ENCODE measurements at regions not wholly inside any gene's neighbourhood (a gene's known extent, or its start where the extent isn't known, plus 50 kb on each side); places are given as distances from the start of the nearest gene placed in this dataset.
"Not testable (repeated sequence)": the region's sequence is repeated elsewhere in the genome, so short reads cannot be mapped to it uniquely, and the experiment has no call there.

DNA sequence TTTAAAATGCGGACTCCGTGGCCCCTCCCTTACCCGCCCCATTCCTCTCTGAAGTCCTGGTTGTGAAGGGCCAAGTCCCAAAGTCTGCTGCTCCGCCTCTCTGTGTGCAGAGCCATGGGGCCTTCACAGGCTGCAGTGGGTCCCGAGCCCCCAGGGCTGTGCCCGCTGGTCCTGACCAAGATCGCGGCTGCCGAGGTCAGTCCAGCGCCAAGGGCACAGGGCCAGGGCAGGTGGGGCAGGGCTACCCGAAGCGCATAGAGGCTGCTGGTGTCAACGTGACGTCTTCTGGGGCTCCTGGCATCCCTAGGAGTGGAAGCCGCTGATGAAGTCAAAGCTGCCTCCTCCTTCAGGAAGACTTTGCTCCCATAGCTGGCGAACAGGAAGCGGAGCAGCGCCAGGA, 858.8 kb downstream of the TUBA3C start:
- not testable (repeated sequence) for DNase-seq

DNA sequence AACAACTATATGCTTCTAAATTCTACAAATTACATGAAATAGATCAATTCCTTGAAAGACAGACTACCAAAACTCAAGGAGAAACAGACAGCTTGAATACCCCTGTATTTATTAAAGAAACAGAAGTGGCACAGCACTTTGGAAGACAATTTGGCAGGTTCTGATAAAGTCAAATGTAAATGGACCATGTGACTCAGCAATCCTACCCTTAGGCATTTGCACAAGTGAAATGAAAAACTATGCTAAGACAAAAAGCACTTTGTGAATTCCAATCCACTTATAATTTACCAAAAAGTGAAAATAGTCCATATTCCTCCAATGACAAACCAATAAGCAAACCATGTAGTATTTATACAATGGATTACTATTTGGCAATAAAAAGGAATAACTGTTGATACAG, 862.0 kb downstream of the TUBA3C start:
- DNase-seq, result not testable (repeated sequence)

DNA sequence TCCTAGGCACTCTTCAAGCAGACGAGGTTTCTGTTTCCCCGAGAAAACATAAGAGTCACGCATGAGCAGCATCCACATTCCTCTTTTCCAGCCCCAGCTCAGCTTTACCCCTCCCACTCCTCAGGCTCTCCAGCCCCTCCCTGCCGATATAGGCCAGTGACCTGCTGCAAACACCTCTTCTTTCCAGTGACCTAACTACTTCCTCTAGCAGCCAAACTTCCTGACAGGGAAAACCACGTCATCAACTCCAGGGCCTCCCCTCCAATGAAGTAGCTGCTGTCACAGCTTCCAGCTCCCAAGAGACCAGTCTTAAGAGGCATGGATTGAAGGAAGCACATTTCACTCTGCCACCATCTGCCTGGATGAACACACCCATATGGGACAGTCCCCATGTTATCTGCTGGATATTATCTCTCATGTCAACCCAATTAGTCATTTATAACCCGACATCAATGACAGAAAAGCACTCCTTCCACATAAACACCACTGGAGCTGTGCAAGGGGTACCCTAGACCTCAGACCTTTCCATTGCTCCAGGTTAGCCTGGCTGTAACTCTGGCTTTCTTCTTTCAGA, 878.3 kb downstream of the TUBA3C start:
- DNase-seq, result not testable (repeated sequence)

DNA sequence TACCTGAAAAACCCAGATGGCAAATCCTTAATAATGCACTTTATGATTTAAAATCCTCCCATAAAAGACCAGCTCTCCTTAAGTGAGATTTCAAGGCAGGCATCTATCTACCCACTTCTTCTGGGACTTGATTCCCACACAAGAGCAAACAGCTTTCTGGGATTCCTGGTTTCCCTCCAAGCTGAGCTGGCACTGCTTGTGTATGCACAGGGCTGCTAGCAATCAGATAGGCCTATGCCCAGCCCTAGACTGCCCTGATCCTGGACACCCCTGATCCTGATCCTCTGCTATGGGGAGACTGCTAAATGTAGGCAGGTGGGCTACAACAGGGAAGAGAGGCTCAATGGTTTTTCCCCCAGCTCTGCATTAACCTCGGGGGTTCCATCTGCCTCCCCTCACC, 880.7 kb downstream of the TUBA3C start:
- DNase-seq, result not testable (repeated sequence)

DNA sequence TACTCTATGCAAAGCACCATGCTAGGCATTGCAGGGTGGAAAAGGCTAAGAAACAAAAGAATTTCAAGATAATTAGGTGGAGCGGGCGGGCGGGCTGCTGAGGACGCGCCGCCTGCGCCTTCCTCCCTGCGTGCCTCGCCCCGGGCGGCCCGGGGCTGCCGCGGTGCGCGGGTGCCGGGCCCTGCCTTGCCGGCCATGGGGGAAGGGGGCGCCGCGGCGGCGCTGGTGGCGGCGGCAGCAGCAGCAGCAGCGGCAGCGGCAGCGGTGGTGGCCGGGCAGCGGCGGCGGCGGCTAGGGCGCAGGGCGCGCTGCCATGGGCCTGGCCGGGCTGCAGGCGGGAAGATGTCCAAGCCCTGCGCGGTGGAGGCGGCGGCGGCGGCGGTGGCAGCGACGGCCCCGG, 884.3 kb downstream of the TUBA3C start:
- DNase-seq, result not testable (repeated sequence)

DNA sequence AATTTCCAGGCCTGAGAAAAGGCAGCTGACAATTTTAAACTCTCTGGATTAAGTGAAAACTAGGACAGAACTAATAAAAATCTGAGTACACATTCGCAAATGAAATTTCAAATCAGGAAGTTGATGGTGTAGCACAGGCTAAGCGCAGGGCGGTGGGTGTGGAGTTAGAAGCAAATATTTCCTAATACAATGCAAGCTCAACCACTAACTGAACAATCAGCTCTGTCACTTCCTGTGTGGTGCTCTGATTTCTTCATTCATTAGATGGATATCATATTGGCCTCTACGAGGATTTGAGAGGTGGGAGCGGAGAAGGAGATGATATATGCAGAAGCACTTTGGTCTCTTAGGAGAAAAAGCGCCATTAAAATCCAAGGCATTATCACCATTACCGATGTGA, 885.0 kb downstream of the TUBA3C start:
- not testable (repeated sequence) for DNase-seq

DNA sequence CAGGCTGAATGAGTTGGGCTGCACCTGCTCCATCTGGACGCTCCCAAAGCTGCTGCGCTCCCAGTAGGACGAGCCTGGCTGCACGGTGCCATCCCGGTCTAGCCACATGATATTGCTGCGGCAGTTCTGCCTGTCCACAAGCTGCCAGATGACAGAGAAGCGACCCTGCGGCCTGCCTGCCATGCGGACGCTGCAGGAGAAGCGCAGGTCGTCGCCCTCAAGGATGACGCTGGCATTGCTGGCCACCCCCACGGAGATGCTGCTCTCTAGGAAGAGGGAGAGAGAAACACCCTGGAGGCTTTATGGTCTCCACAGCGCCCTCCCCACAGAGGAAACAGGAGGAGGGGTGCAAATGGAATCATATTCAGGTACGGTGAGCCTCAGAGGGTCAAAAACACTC, 887.3 kb downstream of the TUBA3C start:
- DNase-seq, result not testable (repeated sequence)

DNA sequence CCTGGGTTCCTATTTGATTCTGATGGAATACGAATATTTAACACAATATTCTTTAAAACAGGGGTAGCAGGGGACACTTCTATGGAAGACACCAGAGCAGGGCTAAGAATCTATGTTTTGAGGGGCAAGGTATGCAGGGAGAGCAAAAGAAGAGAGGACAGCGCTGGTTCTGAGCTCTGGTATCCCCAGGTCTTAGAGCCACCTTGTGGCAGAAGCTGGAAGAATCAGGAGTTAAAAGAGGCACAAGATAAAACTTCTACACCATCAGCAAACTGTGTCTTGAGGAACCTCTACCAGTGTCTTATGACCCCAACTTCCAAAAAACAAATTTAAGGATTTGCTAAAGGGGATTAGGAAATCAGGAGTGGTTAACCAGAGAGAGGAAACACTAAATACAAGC, 894.8 kb downstream of the TUBA3C start:
- DNase-seq, result not testable (repeated sequence)

DNA sequence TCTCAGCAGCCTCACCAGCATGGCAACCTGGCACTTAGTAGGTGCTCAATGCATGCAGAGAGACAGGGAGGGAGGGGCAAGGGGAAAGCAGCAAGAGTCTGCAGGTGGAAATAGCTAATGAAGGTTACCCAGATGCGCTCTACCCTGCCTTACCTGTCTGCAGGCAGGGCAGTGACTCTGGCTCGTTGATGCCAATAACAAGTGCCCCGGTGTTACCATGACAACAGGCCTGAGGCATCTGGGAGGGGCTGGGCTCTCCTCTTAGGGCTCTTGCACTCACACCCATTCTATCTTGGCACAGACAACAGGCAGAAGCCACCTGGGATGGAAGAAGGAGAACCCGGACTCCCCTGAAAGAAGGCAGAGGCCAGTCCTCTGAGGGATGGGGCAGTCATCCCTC, 896.0 kb downstream of the TUBA3C start:
- not testable (repeated sequence) for DNase-seq

DNA sequence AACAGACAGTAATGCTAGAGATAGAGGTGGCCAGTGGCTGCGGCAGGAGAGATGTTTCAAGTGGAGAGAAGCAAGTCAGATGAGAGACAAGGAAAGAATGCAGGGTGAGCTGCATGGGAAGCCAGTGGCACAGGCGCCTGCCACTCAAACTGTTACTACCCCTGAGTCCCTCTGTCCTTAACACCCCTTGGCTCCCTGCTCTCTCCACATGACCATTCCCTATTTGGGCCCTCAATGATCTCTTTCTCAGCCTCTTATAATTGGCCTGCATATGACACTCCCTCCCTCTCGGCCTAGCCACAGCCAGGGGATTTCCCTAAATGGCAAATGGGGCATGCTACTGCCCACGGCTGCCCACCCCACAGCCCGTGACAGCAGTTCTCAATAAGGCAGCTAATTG, 897.6 kb downstream of the TUBA3C start:
- not testable (repeated sequence) for DNase-seq

DNA sequence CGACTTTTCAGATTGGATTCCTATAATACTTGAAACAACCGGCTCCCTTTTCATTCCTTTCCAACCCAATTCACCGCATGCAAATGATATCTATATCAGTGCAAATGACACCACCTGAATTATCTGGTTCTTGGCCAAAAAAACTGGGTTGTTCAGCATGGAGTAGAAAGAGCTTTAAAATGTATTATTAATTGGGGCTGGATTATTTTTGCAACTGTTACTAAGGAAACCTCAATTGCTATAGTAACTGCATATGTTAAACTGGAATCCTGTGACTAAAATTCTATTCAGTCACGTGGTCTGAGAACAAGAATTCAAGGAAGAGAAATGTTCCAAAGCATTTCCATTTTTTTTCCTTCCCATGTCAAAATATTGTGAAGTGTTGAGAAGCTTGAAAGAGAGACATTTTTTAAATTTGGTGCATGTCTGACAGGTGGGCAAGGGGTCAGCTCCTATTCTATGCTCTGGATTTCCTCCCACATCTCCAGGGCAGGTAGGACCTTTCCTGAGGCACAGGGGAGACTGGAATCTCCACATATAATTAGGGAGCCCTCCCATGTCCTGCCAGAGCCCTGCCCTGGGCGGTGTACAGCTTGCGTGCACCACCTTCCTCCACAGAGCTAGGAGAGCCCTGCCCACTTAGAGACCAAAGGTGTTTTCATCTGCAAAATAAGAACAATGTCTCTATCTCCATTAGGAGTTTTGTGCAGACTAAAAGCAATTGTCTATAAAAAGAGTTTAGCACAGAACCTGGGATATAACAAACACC, 899.6 kb downstream of the TUBA3C start:
- DNase-seq, result not testable (repeated sequence)

DNA sequence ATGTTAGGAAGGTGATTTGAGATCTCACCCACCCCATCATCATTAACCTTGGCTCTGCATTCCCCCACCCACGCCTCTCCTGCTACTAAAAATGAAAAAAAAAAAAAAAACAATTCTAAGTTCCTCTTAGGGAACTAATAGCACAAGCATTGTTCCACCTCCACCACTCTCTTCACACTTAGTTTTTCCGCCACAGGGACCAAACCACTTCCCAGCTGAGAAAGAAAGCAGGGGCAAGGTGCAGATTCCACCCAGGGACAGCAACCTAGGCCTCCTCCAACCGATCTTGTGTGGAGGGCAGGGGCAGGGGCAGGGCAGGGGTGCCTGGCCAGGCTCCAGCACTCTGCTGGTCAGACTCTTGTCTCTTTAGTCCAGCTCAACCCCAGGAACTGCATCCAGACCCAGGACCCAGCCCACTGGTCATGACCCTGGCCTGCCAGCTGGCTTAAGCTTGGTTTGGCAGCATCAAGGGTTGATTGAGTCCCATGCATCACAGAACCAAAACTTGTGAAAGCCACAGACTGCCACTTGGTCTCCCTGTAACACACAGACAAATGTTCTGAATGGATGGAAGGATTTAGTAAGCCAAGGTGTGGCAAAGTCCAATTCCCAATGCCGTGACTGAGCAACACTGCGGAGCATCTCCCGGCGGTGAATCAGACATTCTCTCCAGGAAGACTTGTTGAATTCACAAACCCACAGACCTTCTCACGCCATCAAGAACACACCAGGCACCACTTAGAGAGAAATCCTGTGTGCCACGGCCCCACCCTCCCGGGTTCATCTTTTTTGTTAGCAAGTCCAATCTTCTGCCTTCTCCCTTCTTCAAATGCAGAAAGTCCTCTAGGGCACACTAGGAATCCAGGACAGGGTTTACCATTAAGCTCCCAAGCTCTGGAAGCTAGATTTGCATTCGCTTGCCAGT, 900.5 kb downstream of the TUBA3C start:
- DNase-seq, result not testable (repeated sequence)

DNA sequence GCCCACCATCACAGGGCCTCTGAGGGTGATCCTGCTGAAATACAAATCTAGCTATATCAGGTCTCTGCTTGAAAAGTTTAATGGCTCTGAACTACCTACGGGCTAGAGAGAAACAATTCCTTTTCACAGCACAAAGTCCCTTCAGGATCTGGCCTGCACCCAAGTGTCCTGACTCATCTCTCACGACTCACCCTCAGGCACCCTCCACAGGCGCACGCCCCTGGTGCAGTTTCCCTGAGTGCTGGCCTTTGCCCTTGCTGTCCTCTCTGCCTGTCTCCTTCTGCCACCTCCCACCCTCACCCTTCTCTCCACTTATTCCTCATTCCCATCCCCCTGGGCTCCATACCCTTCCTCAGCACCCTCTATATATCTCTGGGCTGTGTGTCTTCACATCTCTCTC, 901.7 kb downstream of the TUBA3C start:
- not testable (repeated sequence) for DNase-seq

DNA sequence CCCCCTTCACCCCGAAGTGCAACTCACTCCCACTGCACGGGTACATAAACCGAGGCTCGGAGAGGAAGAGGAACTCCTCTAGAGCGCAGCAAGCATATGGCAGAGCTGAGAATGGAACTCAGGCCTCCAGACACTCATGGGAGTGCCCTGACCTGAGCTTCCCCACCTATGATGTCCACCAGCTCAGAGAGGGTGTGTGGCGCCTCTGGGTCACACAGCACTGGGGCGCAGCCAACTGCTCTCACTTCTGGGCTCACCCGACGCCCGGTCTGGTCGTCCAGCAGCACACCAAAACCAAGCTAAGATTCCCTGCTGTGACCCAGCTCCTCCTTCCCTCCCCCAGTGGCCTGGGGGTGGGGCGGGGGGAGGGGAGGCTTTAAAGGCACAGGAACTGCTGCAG, 904.3 kb downstream of the TUBA3C start:
- DNase-seq, result not testable (repeated sequence)

DNA sequence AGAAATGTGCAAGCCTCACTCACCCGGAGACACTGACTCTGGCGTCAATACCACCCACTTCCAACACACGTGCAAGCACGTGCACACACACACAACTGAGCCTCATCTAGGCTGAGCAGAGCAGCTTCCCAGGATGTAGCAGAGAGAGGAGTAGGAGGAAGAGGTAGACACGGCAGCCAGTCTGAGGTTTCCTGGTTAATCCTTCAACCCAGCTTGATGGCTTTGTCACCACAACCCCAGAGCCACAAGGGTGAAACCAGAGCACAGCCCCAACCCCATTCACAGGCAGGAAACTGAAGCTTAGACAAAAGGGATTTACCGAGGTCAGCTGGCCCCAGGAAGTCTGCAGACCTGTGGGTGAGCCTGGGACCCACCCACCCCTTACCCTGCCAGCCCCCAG, 905.3 kb downstream of the TUBA3C start:
- not testable (repeated sequence) for DNase-seq

DNA sequence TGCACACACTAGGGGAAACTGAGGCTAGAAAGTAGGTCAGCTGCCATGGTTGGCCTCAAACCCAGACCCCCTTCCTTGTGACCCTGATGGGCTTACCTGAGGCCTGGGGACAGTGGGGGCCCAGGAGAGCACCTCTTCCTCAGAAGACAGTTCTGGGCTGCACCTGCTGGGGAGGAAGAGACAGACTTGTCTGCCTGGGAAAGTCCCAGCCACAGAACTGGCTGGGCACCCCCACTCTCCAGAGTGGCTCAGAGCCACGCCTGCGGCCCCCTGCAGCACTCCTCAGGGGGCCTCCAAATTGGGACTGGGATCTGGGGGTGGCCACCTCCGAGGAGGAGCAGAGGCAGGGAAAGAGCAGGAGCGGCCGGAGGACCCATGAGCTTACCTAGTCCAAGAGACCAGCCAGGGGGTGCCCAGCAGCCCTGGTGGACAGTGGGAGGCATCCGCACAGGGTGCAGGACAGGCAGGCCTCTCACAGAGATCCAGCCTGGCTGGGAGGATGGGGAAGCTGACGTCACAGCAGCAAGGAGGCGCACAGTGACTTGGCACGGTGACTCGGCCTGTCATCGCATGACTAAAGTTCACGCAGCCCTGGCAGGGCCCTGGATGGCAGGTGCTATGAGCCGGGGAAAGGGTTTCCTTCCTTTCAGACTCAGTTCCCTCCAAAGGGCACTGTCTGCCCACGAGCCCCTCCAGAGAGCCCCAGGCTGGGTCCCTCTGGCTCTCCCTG, 907.7 kb downstream of the TUBA3C start:
- not testable (repeated sequence) for DNase-seq

DNA sequence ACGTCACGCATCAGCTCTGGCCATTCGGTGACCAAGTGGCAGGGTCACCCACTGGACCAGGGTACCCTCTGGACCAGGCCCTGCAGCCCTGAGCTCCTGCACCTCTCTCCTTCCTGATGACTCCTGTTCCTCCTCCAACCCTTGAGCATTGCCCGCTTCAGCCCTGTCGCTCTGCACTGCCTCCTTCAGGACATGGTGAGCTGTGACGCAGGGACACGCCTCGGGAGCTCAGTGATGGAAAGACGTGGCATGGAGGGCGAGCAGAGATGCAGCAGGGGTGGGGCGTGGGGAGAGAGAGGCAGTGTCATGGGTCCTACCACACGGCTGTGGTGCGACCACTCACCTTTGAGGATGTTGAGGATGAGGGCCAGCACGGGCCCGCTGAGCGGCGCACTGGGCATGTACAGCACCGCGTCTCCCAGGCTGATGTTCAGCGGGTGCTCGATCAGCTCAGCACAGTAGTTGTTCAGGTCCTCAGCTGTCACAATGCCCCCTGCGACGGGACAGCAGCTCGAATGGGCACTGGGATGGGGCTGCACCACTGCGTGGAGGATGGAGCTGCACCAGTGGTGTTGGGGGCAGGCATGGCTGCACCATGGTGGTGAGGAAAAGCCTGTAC, 922.7 kb downstream of the TUBA3C start:
- DNase-seq, result not testable (repeated sequence)

DNA sequence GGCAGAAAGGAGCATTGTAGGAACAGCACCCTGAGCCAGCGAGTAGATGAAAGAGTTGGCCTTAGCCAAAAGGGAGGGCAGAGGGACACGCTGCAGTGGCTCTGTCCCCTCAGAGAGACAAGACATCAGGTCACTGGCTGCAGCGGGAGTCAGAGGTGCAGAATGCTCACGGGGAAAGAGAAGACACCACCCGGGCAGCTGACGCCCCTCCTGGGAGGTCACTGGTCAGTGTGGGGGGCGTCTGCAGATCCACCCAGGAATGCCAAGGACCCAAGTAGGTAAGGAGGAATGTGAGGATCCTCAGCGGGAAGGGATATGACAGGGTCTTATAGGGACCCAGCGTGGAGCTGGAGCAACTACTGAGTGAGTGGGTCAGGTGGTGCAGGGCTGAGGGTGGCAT, 923.9 kb downstream of the TUBA3C start:
- DNase-seq, result not testable (repeated sequence)

DNA sequence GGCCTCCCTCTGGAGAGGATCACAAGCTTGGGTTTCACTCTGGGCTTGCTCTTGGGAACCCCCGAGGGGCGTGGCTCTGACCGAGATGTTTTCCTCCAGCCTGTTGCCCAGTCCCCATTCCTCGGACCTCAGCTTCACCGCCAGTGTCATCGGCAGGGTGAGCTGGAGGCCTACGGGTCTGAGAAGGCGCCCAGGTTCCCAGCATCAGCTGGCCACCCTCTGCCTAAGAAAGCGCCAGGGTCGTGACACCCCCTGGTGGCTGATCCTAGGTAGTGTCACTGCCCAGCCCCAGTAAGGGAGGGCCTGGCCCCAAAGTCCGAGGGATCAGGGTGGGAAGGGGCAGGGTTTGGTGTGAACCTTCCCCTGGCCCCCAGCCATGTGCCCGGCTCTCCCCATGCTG, 928.8 kb downstream of the TUBA3C start:
- DNase-seq, result not testable (repeated sequence)

DNA sequence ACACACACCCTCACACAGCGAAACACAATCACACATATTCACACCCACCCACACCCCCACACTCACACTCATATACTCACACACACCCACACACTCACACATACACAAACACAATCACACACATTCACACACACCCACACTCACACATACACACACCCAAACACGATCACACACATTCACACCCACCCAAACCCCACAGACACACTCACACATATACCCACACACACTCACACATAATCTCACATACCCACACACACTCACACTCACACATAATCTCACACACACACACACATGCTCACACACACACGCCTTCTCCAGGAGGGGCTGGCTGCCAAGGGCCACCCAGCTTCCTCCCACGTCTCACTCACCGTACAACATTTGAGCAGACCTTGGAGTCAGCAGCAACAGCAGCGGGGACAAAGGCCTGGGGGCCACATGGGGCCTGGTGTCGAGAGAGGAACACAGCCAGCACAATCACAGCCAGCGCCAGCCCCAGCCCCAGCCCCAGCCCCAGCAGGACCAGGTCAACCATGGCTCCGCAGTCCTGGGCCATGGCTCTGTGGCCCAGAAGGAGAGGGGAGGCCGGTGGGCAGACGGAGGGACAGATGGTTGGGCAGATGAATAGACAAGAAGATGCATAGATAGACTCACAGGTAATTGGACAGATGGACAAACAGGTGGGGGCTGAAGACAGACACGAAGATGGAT, 932.9 kb downstream of the TUBA3C start:
- DNase-seq, result not testable (repeated sequence)

DNA sequence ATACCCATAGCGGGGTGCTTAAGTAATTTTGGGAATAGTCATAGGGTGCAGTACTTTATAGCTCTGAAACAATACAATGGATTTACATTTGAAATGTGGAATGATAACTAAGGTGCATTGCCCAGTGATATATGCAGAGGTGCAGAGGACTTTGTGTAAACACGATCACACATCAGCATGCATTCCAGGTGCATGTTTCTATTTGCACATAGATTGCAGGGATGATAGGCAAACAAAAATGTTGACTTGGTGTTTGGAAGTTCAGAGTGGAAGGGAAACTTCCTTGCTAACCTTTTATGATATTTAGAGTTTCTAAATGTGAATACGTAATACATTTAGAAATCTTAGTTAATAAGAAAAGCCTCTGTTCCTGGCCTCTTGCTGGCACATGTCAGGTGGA, 941.5 kb downstream of the TUBA3C start:
- DNase-seq, result not testable (repeated sequence)

DNA sequence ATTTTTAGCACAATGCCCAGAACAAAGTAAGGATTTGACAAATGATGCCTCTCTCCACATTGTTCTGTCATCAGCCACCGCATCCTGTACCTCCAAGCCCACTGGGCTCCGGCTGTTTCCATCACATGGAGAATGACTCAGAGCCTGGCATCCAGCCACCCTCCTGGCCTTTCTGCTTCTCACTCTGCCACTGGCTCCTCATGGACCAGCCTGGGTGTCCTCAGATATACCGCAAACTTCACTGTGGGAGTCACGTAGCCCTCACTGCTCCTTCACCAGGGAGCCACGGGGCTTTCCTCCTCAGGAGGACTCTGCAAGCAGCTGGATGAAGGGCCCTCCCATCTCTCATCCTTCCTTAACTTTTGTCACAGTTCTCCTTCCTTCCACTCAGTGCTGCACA, 943.0 kb downstream of the TUBA3C start:
- DNase-seq, result not testable (repeated sequence)
